ENCODE measurements at regions not wholly inside any gene's neighbourhood (a gene's known extent, or its start where the extent isn't known, plus 50 kb on each side); places are given as distances from the start of the nearest gene placed in this dataset.

GRCh38 chr7:84247591-84247990 is 53.0 kb upstream of the SEMA3A start:
- TF ChIP-seq CTCF (IDR thresholded peaks at IDR 0.05; ENCODE audit: unreplicated experiment): no peak
- H3K4me3 Mint-ChIP-seq (ENCODE audit: unreplicated experiment): no peak overlapping the region
- no peaks in the 10 kb centered on the region for H3K36me3 Mint-ChIP-seq (ENCODE audit: low read depth, unreplicated experiment)
- H3K9me3 Mint-ChIP-seq (ENCODE audit: unreplicated experiment): no peaks in the 10 kb centered on the region
- no peaks in the 10 kb centered on the region for H3K27me3 Mint-ChIP-seq (ENCODE audit: unreplicated experiment)
- DNase-seq (ENCODE audit: low spot score): no peak
- peaks cover 3% of the 10 kb centered on the region for H3K4me1 Mint-ChIP-seq (ENCODE audit: unreplicated experiment)
- H3K27ac Mint-ChIP-seq (ENCODE audit: unreplicated experiment): no peak overlapping the region

DNA sequence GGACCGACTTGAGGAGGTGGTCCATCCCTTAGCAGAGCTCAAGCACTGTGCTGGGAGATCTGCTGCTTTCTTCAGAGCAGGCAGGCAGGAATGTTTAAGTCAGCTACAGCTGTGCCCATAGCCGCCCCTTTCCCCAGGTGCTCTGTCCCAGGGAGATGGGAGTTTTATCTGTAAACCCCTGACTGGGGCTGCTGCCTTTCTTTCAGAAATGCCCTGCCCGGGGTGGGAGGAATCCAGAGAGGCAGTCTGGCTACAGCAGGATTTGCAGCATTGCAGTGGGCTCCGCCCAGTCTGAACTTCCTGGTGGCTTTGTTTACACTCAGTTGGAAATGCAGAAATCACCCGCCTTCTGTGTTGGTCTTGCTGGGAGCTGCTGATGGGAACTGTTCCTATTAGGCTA is 51.2 kb upstream of the SEMA3A start:
- H3K4me1 Mint-ChIP-seq (ENCODE audit: unreplicated experiment): peaks cover 3% of the 10 kb centered on the region
- H3K9me3 Mint-ChIP-seq (ENCODE audit: unreplicated experiment): no peaks in the 10 kb centered on the region
- DNase-seq (ENCODE audit: low spot score): no peak
- no peaks in the 10 kb centered on the region for H3K27me3 Mint-ChIP-seq (ENCODE audit: unreplicated experiment)
- no peak overlapping the region for H3K27ac Mint-ChIP-seq (ENCODE audit: unreplicated experiment)
- no peaks in the 10 kb centered on the region for H3K36me3 Mint-ChIP-seq (ENCODE audit: low read depth, unreplicated experiment)
- TF ChIP-seq CTCF (IDR thresholded peaks at IDR 0.05; ENCODE audit: unreplicated experiment): no peak
- no peak overlapping the region for H3K4me3 Mint-ChIP-seq (ENCODE audit: unreplicated experiment)

Measured in endothelial cell (in vitro differentiated cells).